Endothelial cell of umbilical vein (primary cell): ENCODE measurements at regions not wholly inside any gene's neighbourhood (a gene's known extent, or its start where the extent isn't known, plus 50 kb on each side); places are given as distances from the start of the nearest gene placed in this dataset.

Experiments used
- CTCF ChIP-seq, 2 donors: IDR thresholded peaks; 1 replicate in 1 of 2; 2 replicates in 1 of 2; pipeline ENCODE4 v1.5.1; 2011; ENCODE audit warnings: low read length in 2 of 2, mild to moderate bottlenecking in 2 of 2, moderate library complexity in 2 of 2, control low read depth in 1 of 2, inconsistent platforms in 1 of 2, low read depth in 1 of 2; ENCODE audit not compliant: insufficient read depth in 1 of 2; ENCODE audit errors: extremely low read depth in 1 of 2
- JUN ChIP-seq: IDR thresholded peaks from 2 replicates; pipeline ENCODE4 v1.6.1; 2011; ENCODE audit warnings: borderline replicate concordance, low read depth; ENCODE audit not compliant: insufficient read length, insufficient read depth
- MAX ChIP-seq: IDR thresholded peaks from 2 replicates; pipeline ENCODE4 v1.6.1; 2011; ENCODE audit not compliant: insufficient read depth, insufficient read length
- POLR2A ChIP-seq: IDR thresholded peaks from 2 replicates; pipeline ENCODE4 v1.6.1; 2012; ENCODE audit warnings: low read depth, mild to moderate bottlenecking, control low read depth, low read length
- POLR2AphosphoS5 ChIP-seq: IDR thresholded peaks from 2 replicates; pipeline ENCODE4 v1.6.1; 2012; ENCODE audit warnings: low read depth, mild to moderate bottlenecking, control low read depth, low read length, moderate library complexity; ENCODE audit not compliant: insufficient read depth

GRCh38 chr12:60078026-60078425 is 482.2 kb downstream of the SLC16A7 start:
- TF ChIP-seq MAX: no peak
- no peak for TF ChIP-seq CTCF (IDR thresholded peaks at IDR 0.05; ENCODE audit: extremely low read depth in 1 of 2, insufficient read depth in 1 of 2, low read depth in 1 of 2, low read length in 2 of 2)
- TF ChIP-seq POLR2A: no peak
- no peak for TF ChIP-seq JUN
- no peak for TF ChIP-seq POLR2AphosphoS5
